Fibroblast of mammary gland (primary cell): ENCODE measurements at regions not wholly inside any gene's neighbourhood (a gene's known extent, or its start where the extent isn't known, plus 50 kb on each side); places are given as distances from the start of the nearest gene placed in this dataset.
A peak's percentile ranks its signal among the peaks of the same experiment; 100 is the strongest.

Experiments
- DNase-seq: peaks from one replicate; pipeline ENCODE4 v3.0.0-alpha.2; 2010; ENCODE audit warnings: low read depth
- H3K4me3 ChIP-seq: 2 replicates; pipeline ENCODE4 v1.5.1; 2011; ENCODE audit warnings: low read depth, mild to moderate bottlenecking, low read length, moderate library complexity; ENCODE audit not compliant: control insufficient read depth
- TF ChIP-seq, protein P1 (sequence below): conservative IDR thresholded peaks from 2 replicates; pipeline ENCODE4 v1.5.1; 2011; ENCODE audit warnings: low read depth, low read length, inconsistent platforms; ENCODE audit not compliant: control insufficient read depth, insufficient read depth

DNA sequence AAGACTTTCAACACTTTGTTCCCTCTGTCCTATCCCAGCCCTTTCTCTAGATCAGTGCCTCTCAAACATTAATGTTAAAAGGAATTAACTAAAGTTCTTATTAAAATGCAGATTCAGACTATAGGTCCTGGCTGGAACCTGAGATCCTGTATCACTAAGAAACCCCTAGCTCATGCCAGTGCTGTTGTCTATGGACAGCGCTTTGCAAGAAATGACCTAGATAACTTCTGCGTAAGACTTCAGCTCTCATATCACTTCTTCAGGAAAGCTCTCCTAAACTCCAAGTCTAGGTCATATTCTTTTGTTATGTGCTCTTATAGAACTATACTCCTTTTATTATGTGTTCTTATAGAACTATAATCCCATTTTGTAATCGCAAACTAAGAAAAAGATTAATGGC is 67.8 kb upstream of the CDIN1 start:
- no peak overlapping the region for H3K4me3 ChIP-seq
- TF ChIP-seq, protein P1, sequence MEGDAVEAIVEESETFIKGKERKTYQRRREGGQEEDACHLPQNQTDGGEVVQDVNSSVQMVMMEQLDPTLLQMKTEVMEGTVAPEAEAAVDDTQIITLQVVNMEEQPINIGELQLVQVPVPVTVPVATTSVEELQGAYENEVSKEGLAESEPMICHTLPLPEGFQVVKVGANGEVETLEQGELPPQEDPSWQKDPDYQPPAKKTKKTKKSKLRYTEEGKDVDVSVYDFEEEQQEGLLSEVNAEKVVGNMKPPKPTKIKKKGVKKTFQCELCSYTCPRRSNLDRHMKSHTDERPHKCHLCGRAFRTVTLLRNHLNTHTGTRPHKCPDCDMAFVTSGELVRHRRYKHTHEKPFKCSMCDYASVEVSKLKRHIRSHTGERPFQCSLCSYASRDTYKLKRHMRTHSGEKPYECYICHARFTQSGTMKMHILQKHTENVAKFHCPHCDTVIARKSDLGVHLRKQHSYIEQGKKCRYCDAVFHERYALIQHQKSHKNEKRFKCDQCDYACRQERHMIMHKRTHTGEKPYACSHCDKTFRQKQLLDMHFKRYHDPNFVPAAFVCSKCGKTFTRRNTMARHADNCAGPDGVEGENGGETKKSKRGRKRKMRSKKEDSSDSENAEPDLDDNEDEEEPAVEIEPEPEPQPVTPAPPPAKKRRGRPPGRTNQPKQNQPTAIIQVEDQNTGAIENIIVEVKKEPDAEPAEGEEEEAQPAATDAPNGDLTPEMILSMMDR = no peak
- no peak for DNase-seq

DNA sequence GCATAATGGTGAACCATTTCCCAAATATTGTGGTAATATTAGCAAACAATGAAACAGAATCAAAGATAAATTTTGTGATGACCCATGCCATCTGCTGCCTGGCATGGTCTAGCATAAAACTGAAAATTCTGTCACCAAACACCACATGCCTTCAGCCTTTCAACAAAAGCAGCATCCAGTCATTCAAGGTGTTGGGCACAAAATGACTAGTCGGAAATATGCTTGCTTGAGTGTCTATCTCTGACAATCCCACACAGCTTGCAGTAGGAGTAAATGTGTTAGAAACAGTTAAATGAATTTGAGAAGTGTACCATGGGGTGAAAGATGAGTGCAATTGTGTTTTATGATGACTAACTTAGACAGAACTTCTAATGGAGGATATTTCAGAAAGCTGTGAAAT is 61.7 kb upstream of the CDIN1 start:
- TF ChIP-seq, protein P1 = no peak
- DNase-seq = no peak

DNA sequence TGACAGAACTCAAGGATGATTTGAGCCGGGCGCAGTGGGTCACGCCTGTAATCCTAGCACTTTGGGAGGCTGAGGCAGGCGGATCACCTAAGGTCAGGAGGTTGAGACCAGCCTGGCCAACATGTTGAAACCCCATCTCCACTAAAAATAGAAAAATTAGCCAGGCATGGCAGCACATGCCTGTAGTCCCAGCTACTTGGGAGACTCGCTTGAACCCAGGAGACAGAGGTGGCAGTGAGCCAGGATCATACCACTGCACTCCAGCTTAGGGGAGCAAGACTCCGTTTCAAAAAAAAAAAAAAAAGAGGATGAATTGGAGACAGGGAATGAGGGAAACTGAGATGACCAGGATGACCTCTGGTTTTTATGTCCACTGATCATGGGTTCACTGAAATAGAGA is 60.4 kb upstream of the CDIN1 start:
- TF ChIP-seq, protein P1 = no peak
- no peak for DNase-seq
- no peak overlapping the region for H3K4me3 ChIP-seq

More for the DNA sequence above, 61.7 kb upstream of the CDIN1 start:
- H3K4me3 ChIP-seq = no peak overlapping the region

DNA sequence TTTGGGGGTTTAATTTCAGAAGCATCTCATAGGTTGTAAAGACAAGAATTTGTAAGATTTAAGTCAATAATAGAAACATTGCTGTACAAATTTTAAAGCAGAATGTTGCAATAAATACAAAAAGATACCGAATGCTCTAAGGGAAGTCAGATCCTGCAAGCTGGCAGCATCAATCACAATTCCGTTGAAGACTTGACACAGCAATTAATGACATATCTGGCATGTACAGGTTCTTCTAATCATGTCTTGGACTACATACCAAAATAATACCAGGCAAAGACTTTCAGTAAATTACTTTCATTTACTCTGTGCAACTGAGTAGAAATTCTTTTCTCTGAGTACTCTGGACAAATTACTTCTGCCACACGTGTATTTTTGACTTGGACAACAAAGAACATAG is 54.0 kb upstream of the CDIN1 start:
- TF ChIP-seq, protein P1 = no peak
- no peak for DNase-seq
- no peak overlapping the region for H3K4me3 ChIP-seq

DNA sequence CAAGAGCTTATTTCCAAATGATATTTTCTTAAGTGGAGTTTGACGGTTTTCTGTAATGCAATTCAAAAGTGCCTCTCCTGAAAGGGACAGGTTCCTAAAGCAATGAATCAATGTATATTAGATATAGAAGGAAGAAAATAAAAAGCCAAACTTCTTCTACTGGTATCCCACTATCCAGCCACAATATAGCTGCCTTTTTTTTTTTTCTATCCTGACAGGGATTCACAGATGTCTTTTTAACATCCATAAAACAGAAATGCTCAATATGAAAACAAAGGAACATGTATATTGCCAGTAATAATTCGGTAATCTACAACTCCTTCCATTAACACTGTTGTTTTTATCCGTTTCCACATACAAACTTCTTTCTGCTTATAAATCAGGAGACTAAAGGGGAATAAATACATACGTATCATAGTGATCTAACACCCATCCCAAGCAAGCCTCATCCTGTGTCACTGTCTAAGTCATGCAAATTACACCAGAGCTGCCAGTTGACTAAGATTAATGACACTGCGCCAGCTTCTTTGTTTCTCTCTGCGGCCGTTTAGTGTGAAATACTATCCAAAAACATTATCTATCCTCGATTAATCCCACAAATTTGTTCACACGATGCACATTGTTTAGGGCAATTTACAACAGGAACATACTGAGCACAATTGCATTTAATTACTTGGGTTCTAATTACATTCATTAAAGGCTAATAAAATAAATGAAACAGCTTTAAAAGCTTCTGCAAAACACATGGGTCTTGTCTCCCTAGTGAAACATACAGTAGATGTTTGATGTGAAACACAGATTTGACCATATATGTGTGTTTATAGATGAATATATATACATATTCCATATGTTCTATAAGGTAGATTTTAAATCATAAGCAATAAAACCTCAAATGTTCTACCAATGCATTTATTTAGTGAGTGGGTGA is 51.9 kb upstream of the CDIN1 start:
- no peak overlapping the region for H3K4me3 ChIP-seq
- TF ChIP-seq, protein P1 = no peak
- DNase-seq = peak; percentile 21

DNA sequence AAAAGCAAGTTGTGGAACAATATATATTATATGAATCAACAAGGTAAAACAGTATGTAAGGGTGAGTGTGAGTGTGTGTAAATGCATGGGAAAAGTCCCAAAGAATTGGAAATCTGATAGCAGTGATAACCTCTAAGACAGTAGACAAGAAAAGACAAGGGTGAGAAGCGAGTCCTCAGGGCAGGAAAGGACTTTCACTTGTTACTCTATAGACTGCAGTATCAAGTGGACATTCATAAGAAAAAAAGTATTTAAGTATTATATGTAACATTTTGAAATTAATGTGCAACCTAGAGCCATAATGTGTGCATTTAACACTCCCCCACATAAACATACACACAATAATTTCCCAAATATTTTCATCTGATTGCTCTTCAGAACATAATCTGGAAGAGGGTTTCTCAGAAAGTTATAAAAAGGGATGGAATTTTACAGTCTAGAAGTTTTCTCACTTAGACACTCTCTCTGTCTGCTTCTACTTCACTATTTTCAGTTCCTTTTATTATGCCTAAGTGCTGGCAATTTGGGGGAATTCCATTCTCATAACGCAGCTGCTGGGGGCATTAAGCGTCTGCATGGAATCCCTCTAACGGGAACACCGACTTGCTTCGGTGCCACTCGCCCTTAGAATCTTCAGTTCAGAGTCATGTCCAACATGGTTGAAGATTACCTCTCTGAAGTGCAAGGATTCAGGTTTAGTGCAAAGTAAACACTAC is 50.0 kb upstream of the CDIN1 start:
- TF ChIP-seq, protein P1 = no peak
- DNase-seq = no peak
- H3K4me3 ChIP-seq = no peak overlapping the region
